IPS-15b (cell line): ENCODE measurements at regions not wholly inside any gene's neighbourhood (a gene's known extent, or its start where the extent isn't known, plus 50 kb on each side); places are given as distances from the start of the nearest gene placed in this dataset.

Source experiments
- H3K27me3 ChIP-seq: one replicate; pipeline ENCODE4 v1.6.1; 2013; ENCODE audit warnings: low read length; ENCODE audit not compliant: control insufficient read depth, insufficient read depth
- H3K36me3 ChIP-seq: one replicate; pipeline ENCODE4 v1.6.1; 2013; ENCODE audit warnings: low read length; ENCODE audit not compliant: control insufficient read depth, insufficient read depth
- H3K4me1 ChIP-seq: one replicate; pipeline ENCODE4 v1.6.1; 2013; ENCODE audit warnings: mild to moderate bottlenecking, low read length; ENCODE audit not compliant: control insufficient read depth, insufficient read depth
- H3K4me3 ChIP-seq: one replicate; pipeline ENCODE4 v1.5.1; 2013; ENCODE audit warnings: low read depth, low read length
- H3K9ac ChIP-seq: one replicate; pipeline ENCODE4 v1.6.1; 2013; ENCODE audit warnings: low read depth, mild to moderate bottlenecking, low read length
- H3K9me3 ChIP-seq: one replicate; pipeline ENCODE4 v1.6.1; 2013; ENCODE audit warnings: mild to moderate bottlenecking, low read length; ENCODE audit not compliant: control insufficient read depth, insufficient read depth

GRCh38 chr14:85468816-85469215 is 61.1 kb upstream of the FLRT2 start:
- Histone ChIP-seq H3K4me1 (no peaks in the 10 kb centered on the region), H3K9me3 (no peaks in the 10 kb centered on the region), H3K36me3 (no peaks in the 10 kb centered on the region), H3K9ac (no peak overlapping the region), H3K27me3 (no peaks in the 10 kb centered on the region), H3K4me3 (no peak overlapping the region)

GRCh38 chr14:85471156-85471555 is 58.8 kb upstream of the FLRT2 start:
- no peaks in the 10 kb centered on the region for H3K36me3 ChIP-seq
- H3K9me3 ChIP-seq = no peaks in the 10 kb centered on the region
- no peak overlapping the region for H3K9ac ChIP-seq
- no peaks in the 10 kb centered on the region for H3K4me1 ChIP-seq
- H3K4me3 ChIP-seq = no peak overlapping the region
- no peaks in the 10 kb centered on the region for H3K27me3 ChIP-seq

- no peak overlapping the region for H3K9ac ChIP-seq
Measured at GRCh38 chr14:85471744-85472143, 58.2 kb upstream of the FLRT2 start.

GRCh38 chr14:85474431-85474830 is 55.5 kb upstream of the FLRT2 start:
- Histone ChIP-seq H3K4me3 (no peak overlapping the region), H3K9me3 (no peaks in the 10 kb centered on the region), H3K4me1 (no peaks in the 10 kb centered on the region), H3K36me3 (no peaks in the 10 kb centered on the region), H3K27me3 (no peaks in the 10 kb centered on the region), H3K9ac (no peak overlapping the region)

More at GRCh38 chr14:85471744-85472143, 58.2 kb upstream of the FLRT2 start:
- no peaks in the 10 kb centered on the region for H3K36me3 ChIP-seq
- H3K9me3 ChIP-seq = no peaks in the 10 kb centered on the region
- no peaks in the 10 kb centered on the region for H3K4me1 ChIP-seq
- H3K27me3 ChIP-seq = no peaks in the 10 kb centered on the region
- H3K4me3 ChIP-seq = no peak overlapping the region

GRCh38 chr14:85475113-85475512 is 54.8 kb upstream of the FLRT2 start:
- no peak overlapping the region for H3K4me3 ChIP-seq
- H3K36me3 ChIP-seq = no peaks in the 10 kb centered on the region
- no peak overlapping the region for H3K9ac ChIP-seq
- no peaks in the 10 kb centered on the region for H3K27me3 ChIP-seq
- no peaks in the 10 kb centered on the region for H3K4me1 ChIP-seq
- no peaks in the 10 kb centered on the region for H3K9me3 ChIP-seq

- Histone ChIP-seq H3K9ac (no peak overlapping the region), H3K27me3 (no peaks in the 10 kb centered on the region), H3K36me3 (no peaks in the 10 kb centered on the region), H3K4me3 (no peak overlapping the region), H3K4me1 (no peaks in the 10 kb centered on the region), H3K9me3 (no peaks in the 10 kb centered on the region)
Measured at GRCh38 chr14:85479306-85479705, 50.6 kb upstream of the FLRT2 start.

DNA sequence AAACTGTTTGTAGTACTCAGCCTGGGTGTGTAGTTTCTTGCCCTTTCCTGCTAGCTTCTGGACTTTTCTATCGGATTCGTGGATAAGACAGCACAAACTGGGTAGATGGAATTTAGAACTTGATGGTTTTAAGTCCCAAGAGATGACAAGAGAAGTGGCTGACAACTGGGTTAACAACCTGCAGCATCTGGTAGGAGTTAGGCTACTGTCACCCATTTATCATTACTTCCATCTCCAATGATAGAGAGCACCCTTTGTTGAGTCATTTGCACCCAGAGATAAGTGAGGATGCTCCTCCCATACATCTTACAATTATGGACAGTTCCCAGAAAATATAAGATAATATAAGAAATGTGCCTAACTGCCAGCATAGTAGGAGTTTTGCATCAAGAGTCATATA is 50.2 kb upstream of the FLRT2 start:
- Histone ChIP-seq H3K9me3 (no peaks in the 10 kb centered on the region), H3K9ac (no peak overlapping the region), H3K4me3 (no peak overlapping the region), H3K4me1 (no peaks in the 10 kb centered on the region), H3K27me3 (no peaks in the 10 kb centered on the region), H3K36me3 (no peaks in the 10 kb centered on the region)
